Gastroesophageal sphincter (tissue), 3 donors: ENCODE measurements at regions not wholly inside any gene's neighbourhood (a gene's known extent, or its start where the extent isn't known, plus 50 kb on each side); places are given as distances from the start of the nearest gene placed in this dataset.

Source experiments
- CTCF ChIP-seq, 4 experiments: fragments of 200-600 bp in 2 of 4; fragments of 450-650 bp in 2 of 4; sonication (generic) in 1 of 4; IDR thresholded peaks; one replicate each; pipeline ENCODE4 v1.5.1; 2017 to 2019; ENCODE audit warnings: antibody characterized with exemption in 4 of 4, mild to moderate bottlenecking in 2 of 4, moderate library complexity in 2 of 4
- EP300 ChIP-seq: sonication (generic); formaldehyde crosslinking; IDR thresholded peaks from one replicate; pipeline ENCODE4 v1.6.1; 2017; ENCODE audit warnings: antibody characterized with exemption, mild to moderate bottlenecking

GRCh38 chr21:35226968-35227744 lies 178.1 kb upstream of the RUNX1 start:
- TF ChIP-seq CTCF (IDR thresholded peaks at IDR 0.05) (no peak), EP300 (no peak)
